Type B pancreatic cell (in vitro differentiated cells): ENCODE measurements at regions not wholly inside any gene's neighbourhood (a gene's known extent, or its start where the extent isn't known, plus 50 kb on each side); places are given as distances from the start of the nearest gene placed in this dataset.

ENCODE experiments used
- DNase-seq: peaks from one replicate; pipeline ENCODE4 v3.0.0; 2021; ENCODE audit warnings: mixed read lengths; ENCODE audit not compliant: unreplicated experiment; ENCODE audit errors: extremely low spot score
- H3K27ac Mint-ChIP-seq: 2 replicates; pipeline ENCODE4 v1.8.0; 2021; ENCODE audit warnings: mild to moderate bottlenecking, mixed read lengths
- H3K27me3 Mint-ChIP-seq: 2 replicates; pipeline ENCODE4 v1.8.0; 2021; ENCODE audit warnings: mixed read lengths
- H3K36me3 Mint-ChIP-seq: 2 replicates; pipeline ENCODE4 v1.8.0; 2021; ENCODE audit warnings: mixed read lengths
- H3K4me1 Mint-ChIP-seq: one replicate; pipeline ENCODE4 v1.8.0; 2021; ENCODE audit warnings: mixed read lengths; ENCODE audit not compliant: unreplicated experiment
- H3K4me3 Mint-ChIP-seq: 2 replicates; pipeline ENCODE4 v1.8.0; 2021; ENCODE audit warnings: mild to moderate bottlenecking, mixed read lengths
- H3K9me3 Mint-ChIP-seq: 2 replicates; pipeline ENCODE4 v1.8.0; 2021; ENCODE audit warnings: mixed read lengths
- TF ChIP-seq, protein P1 (sequence below): fragments of 200-600 bp; sonication (generic); conservative IDR thresholded peaks from 2 replicates; pipeline ENCODE4 v1.5.0; 2021; ENCODE audit warnings: antibody characterized with exemption, mild to moderate bottlenecking

DNA sequence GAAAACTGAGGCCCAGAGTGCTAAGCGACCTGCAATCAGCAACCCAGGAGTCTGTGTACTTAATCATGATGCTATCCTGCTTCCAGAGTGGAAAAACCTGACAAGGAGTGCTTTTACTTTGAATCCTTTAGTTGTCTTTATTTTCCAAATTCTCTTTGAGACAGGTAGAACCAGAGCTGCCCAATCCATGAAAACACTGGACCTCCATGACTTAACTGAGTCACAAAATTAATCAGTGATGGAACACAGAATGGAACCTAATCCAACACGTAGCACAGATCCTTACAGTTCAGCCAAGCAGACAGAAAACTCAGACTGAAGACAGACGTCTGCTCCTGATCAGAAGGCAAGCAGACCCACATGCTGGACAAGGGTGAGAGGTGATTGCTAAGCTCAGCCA is 175.6 kb downstream of the BCL11A start:
- peaks cover 3% of the 10 kb centered on the region for H3K27me3 Mint-ChIP-seq
- H3K4me1 Mint-ChIP-seq, result peaks cover 12% of the 10 kb centered on the region

DNA sequence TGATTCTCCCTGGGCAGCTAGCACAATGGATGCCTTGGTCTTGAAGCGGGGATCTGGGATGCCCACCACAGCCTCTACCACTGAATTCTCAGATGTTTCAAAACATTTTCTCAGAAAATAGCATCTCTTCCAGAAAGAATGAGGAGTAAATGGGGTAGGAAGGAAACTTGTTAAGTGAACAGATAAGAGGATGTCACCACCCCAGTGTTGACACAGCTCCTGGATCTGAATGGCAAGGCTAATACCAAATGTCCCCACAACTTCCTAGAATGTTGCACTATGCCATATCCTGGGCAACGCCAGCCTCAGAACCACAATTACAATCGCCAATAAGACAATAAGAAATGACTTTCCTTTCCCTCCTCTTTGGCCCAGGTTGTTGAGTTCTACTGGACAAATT is 177.2 kb downstream of the BCL11A start:
- Mint-ChIP-seq H3K27me3 (no peaks in the 10 kb centered on the region), H3K27ac (no peak overlapping the region), H3K36me3 (no peaks in the 10 kb centered on the region), H3K4me3 (no peak overlapping the region), H3K9me3 (no peaks in the 10 kb centered on the region), H3K4me1 (peaks cover 9% of the 10 kb centered on the region)
- no peak for DNase-seq
- TF ChIP-seq, protein P1, sequence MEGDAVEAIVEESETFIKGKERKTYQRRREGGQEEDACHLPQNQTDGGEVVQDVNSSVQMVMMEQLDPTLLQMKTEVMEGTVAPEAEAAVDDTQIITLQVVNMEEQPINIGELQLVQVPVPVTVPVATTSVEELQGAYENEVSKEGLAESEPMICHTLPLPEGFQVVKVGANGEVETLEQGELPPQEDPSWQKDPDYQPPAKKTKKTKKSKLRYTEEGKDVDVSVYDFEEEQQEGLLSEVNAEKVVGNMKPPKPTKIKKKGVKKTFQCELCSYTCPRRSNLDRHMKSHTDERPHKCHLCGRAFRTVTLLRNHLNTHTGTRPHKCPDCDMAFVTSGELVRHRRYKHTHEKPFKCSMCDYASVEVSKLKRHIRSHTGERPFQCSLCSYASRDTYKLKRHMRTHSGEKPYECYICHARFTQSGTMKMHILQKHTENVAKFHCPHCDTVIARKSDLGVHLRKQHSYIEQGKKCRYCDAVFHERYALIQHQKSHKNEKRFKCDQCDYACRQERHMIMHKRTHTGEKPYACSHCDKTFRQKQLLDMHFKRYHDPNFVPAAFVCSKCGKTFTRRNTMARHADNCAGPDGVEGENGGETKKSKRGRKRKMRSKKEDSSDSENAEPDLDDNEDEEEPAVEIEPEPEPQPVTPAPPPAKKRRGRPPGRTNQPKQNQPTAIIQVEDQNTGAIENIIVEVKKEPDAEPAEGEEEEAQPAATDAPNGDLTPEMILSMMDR, result no peak

More for the DNA sequence above, 175.6 kb downstream of the BCL11A start:
- TF ChIP-seq, protein P1, result no peak
- Mint-ChIP-seq H3K4me3 (no peak overlapping the region), H3K9me3 (peaks cover 4% of the 10 kb centered on the region), H3K36me3 (no peaks in the 10 kb centered on the region), H3K27ac (no peak overlapping the region)
- DNase-seq, result no peak

- H3K27ac Mint-ChIP-seq, result no peak overlapping the region
- no peak overlapping the region for H3K4me3 Mint-ChIP-seq
- TF ChIP-seq, protein P1, result no peak
- DNase-seq, result no peak
- no peaks in the 10 kb centered on the region for H3K27me3 Mint-ChIP-seq
- peaks cover 9% of the 10 kb centered on the region for H3K4me1 Mint-ChIP-seq
- no peaks in the 10 kb centered on the region for H3K9me3 Mint-ChIP-seq
- no peaks in the 10 kb centered on the region for H3K36me3 Mint-ChIP-seq
Observed at GRCh38 chr2:60371681-60372080, 181.8 kb downstream of the BCL11A start.

- Mint-ChIP-seq H3K36me3 (no peaks in the 10 kb centered on the region), H3K27ac (no peak overlapping the region), H3K4me3 (no peak overlapping the region), H3K9me3 (no peaks in the 10 kb centered on the region), H3K4me1 (peaks cover 14% of the 10 kb centered on the region), H3K27me3 (no peaks in the 10 kb centered on the region)
- TF ChIP-seq, protein P1, result no peak
- DNase-seq, result no peak
Observed at GRCh38 chr2:60371219-60371618, 182.2 kb downstream of the BCL11A start.

GRCh38 chr2:60370814-60371213 is 182.6 kb downstream of the BCL11A start:
- no peak for DNase-seq
- TF ChIP-seq, protein P1, result no peak
- Mint-ChIP-seq H3K36me3 (no peaks in the 10 kb centered on the region), H3K27ac (no peak overlapping the region), H3K9me3 (no peaks in the 10 kb centered on the region), H3K27me3 (no peaks in the 10 kb centered on the region), H3K4me3 (no peak overlapping the region), H3K4me1 (peaks cover 17% of the 10 kb centered on the region)

DNA sequence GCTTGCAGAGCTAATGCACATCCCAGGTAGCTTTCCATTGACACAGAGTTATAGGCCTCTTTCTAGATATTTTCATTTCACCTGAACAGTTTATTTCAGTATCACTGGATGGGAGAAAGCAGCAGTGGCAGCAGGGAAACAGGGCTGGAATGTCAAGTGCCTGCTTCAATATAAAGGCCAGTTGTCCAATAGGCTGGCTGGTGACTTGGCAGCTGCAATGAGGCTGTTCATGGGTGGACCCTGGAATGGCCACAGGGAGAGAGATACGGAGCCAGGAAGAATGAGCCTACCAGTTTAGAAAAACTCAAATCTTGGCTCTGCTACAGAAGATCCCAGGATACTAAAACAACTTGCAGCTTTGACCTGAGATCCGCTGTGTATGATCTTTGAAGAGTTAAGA is 185.0 kb downstream of the BCL11A start:
- no peaks in the 10 kb centered on the region for H3K27me3 Mint-ChIP-seq
- H3K27ac Mint-ChIP-seq, result no peak overlapping the region
- H3K9me3 Mint-ChIP-seq, result no peaks in the 10 kb centered on the region
- TF ChIP-seq, protein P1, result no peak
- H3K36me3 Mint-ChIP-seq, result no peaks in the 10 kb centered on the region
- H3K4me1 Mint-ChIP-seq, result peaks cover 17% of the 10 kb centered on the region
- DNase-seq, result no peak
- H3K4me3 Mint-ChIP-seq, result no peak overlapping the region
